ENCODE measurements at regions not wholly inside any gene's neighbourhood (a gene's known extent, or its start where the extent isn't known, plus 50 kb on each side); places are given as distances from the start of the nearest gene placed in this dataset.

GRCh38 chr11:129508163-129508562, 132.5 kb downstream of the BARX2 start:
- Histone ChIP-seq H4K20me1 (ENCODE audit: control insufficient read depth, insufficient read depth, low read length, poor library complexity, severe bottlenecking) (no peaks in the 10 kb centered on the region), H3K79me2 (ENCODE audit: control insufficient read depth, insufficient read depth, low read length) (no peaks in the 10 kb centered on the region), H3K4me2 (replicated peaks; ENCODE audit: low read depth, low read length, poor library complexity, severe bottlenecking) (no peak overlapping the region), H2AFZ (ENCODE audit: insufficient read depth, low read depth, low read length, poor library complexity, severe bottlenecking) (no peak overlapping the region), H3K27me3 (replicated peaks in 1 of 4; ENCODE audit: control extremely low read depth in 1 of 4, control insufficient read depth in 3 of 4, insufficient read depth in 4 of 4, low read length in 3 of 4) (no peaks in the 10 kb centered on the region), H3K4me1 (ENCODE audit: control insufficient read depth in 2 of 2, insufficient read depth in 2 of 2, low read length in 2 of 2) (no peaks in the 10 kb centered on the region), H3K27ac (ENCODE audit: low read length in 2 of 2) (no peak overlapping the region), H3K36me3 (replicated peaks in 1 of 2; ENCODE audit: control extremely low read depth in 1 of 2, control insufficient read depth in 1 of 2, extremely low read depth in 1 of 2, insufficient read depth in 2 of 2, low read length in 1 of 2) (no peaks in the 10 kb centered on the region), H3K4me3 (ENCODE audit: control extremely low read depth in 1 of 5, extremely low read depth in 1 of 5, insufficient read depth in 1 of 5, low read depth in 2 of 5, low read length in 4 of 5) (no peak overlapping the region), H3K9ac (ENCODE audit: low read length) (no peak overlapping the region), H3K9me3 (ENCODE audit: control extremely low read depth in 1 of 3, control insufficient read depth in 2 of 3, insufficient read depth in 1 of 3, low read length in 2 of 3) (peaks cover 0 to 2% (median 0%) of the 10 kb centered on the region in 3 donors)
- Mint-ChIP-seq H3K4me1 (no peaks in the 10 kb centered on the region), H3K27me3 (no peaks in the 10 kb centered on the region), H3K9me3 (ENCODE audit: insufficient read depth) (no peaks in the 10 kb centered on the region), H3K27ac (no peak overlapping the region), H3K4me3 (no peak overlapping the region)
- ATAC-seq (ENCODE audit: low read depth) (no peak), DNase-seq (no peak)
- ChIA-PET CTCF (no interaction called here), POLR2A (no interaction called here)
- TF ChIP-seq CTCF (IDR thresholded peaks at IDR 0.05): no peak
- no peak for TF ChIP-seq EZH2 (IDR thresholded peaks at IDR 0.05; ENCODE audit: borderline replicate concordance, insufficient read depth, low read depth, low read length, poor library complexity, severe bottlenecking)
- intact Hi-C loops (cut with micrococcal nuclease): no loop called here
- no CpG with 5 or more reads among the region's 4 CpGs for WGBS (ENCODE audit: insufficient coverage)

GRCh38 chr11:129528296-129528695, 152.6 kb downstream of the BARX2 start:
- no peaks in the 10 kb centered on the region for H3K4me1 Mint-ChIP-seq
- intact Hi-C loops (cut with micrococcal nuclease): no loop called here
- no peak overlapping the region for H3K27ac ChIP-seq (ENCODE audit: low read length in 2 of 2)
- no peak for DNase-seq
- no peaks in the 10 kb centered on the region for H3K36me3 ChIP-seq (replicated peaks in 1 of 2; ENCODE audit: control extremely low read depth in 1 of 2, control insufficient read depth in 1 of 2, extremely low read depth in 1 of 2, insufficient read depth in 2 of 2, low read length in 1 of 2)
- POLR2A ChIA-PET: no interaction called here
- H3K4me3 Mint-ChIP-seq: no peak overlapping the region
- H3K9me3 ChIP-seq (ENCODE audit: control extremely low read depth in 1 of 3, control insufficient read depth in 2 of 3, insufficient read depth in 1 of 3, low read length in 2 of 3): peaks cover 0 to 3% (median 0%) of the 10 kb centered on the region in 3 donors
- H3K9ac ChIP-seq (ENCODE audit: low read length): no peak overlapping the region
- no peak overlapping the region for H3K4me3 ChIP-seq (ENCODE audit: control extremely low read depth in 1 of 5, extremely low read depth in 1 of 5, insufficient read depth in 1 of 5, low read depth in 2 of 5, low read length in 4 of 5)
- ATAC-seq (ENCODE audit: low read depth): no peak
- H3K27me3 ChIP-seq (replicated peaks in 1 of 4; ENCODE audit: control extremely low read depth in 1 of 4, control insufficient read depth in 3 of 4, insufficient read depth in 4 of 4, low read length in 3 of 4): no peaks in the 10 kb centered on the region
- no peak overlapping the region for H3K27ac Mint-ChIP-seq
- H3K4me1 ChIP-seq (ENCODE audit: control insufficient read depth in 2 of 2, insufficient read depth in 2 of 2, low read length in 2 of 2): no peaks in the 10 kb centered on the region
- H3K79me2 ChIP-seq (ENCODE audit: control insufficient read depth, insufficient read depth, low read length): no peaks in the 10 kb centered on the region
- TF ChIP-seq CTCF (IDR thresholded peaks at IDR 0.05): no peak
- TF ChIP-seq EZH2 (IDR thresholded peaks at IDR 0.05; ENCODE audit: borderline replicate concordance, insufficient read depth, low read depth, low read length, poor library complexity, severe bottlenecking): no peak
- CTCF ChIA-PET: no interaction called here
- no peak overlapping the region for H2AFZ ChIP-seq (ENCODE audit: insufficient read depth, low read depth, low read length, poor library complexity, severe bottlenecking)
- no peaks in the 10 kb centered on the region for H3K9me3 Mint-ChIP-seq (ENCODE audit: insufficient read depth)
- H3K27me3 Mint-ChIP-seq: no peaks in the 10 kb centered on the region
- H4K20me1 ChIP-seq (ENCODE audit: control insufficient read depth, insufficient read depth, low read length, poor library complexity, severe bottlenecking): no peaks in the 10 kb centered on the region
- 79% methylated on average over 2 of the region's 2 CpGs for WGBS (ENCODE audit: insufficient coverage)
- no peak overlapping the region for H3K4me2 ChIP-seq (replicated peaks; ENCODE audit: low read depth, low read length, poor library complexity, severe bottlenecking)

All from B cell (primary cell).